H1 (cell line): ENCODE measurements at regions not wholly inside any gene's neighbourhood (a gene's known extent, or its start where the extent isn't known, plus 50 kb on each side); places are given as distances from the start of the nearest gene placed in this dataset.

ENCODE experiments used
- ATF2 ChIP-seq: IDR thresholded peaks from 2 replicates; pipeline ENCODE4 v1.6.1; 2012; ENCODE audit warnings: low read length, inconsistent platforms
- CHD7 ChIP-seq: fragments of 300-600 bp; sonication (generic); IDR thresholded peaks from 2 replicates; pipeline ENCODE4 v1.7.1; 2012; ENCODE audit warnings: low read length, moderate library complexity, mild to moderate bottlenecking, inconsistent platforms; ENCODE audit not compliant: insufficient replicate concordance
- CTBP2 ChIP-seq: IDR thresholded peaks from 2 replicates; pipeline ENCODE4 v1.7.0; 2011; ENCODE audit warnings: borderline replicate concordance, mild to moderate bottlenecking, moderate library complexity, mixed read lengths, low read length; ENCODE audit not compliant: insufficient read depth, insufficient read length
- HDAC6 ChIP-seq: IDR thresholded peaks from one replicate; pipeline ENCODE4 v1.7.1; 2012; ENCODE audit warnings: low read depth, mild to moderate bottlenecking, inconsistent platforms, low read length, moderate library complexity
- KDM4A ChIP-seq: IDR thresholded peaks from one replicate; pipeline ENCODE4 v1.7.1; 2012; ENCODE audit warnings: low read depth, mild to moderate bottlenecking, moderate library complexity, low read length, inconsistent platforms; ENCODE audit not compliant: severe bottlenecking
- MAX ChIP-seq: IDR thresholded peaks from 2 replicates; pipeline ENCODE4 v1.6.1; 2012; ENCODE audit warnings: inconsistent platforms
- SAP30 ChIP-seq: fragments of 300-600 bp; sonication (generic); IDR thresholded peaks from 2 replicates; pipeline ENCODE4 v1.7.1; 2012; ENCODE audit warnings: low read length, moderate library complexity, mild to moderate bottlenecking, inconsistent platforms; ENCODE audit not compliant: insufficient read depth, insufficient replicate concordance
- SRF ChIP-seq: IDR thresholded peaks from 2 replicates; pipeline ENCODE4 v1.6.1; 2011; ENCODE audit warnings: mild to moderate bottlenecking, low read depth, low read length, moderate library complexity
- ZNF274 ChIP-seq: IDR thresholded peaks from 2 replicates; pipeline ENCODE4 v1.7.0; 2012; ENCODE audit warnings: low read length, borderline replicate concordance; ENCODE audit errors: extremely low read depth

- TF ChIP-seq CHD7 (no peak), ZNF274 (no peak), CTBP2 (no peak), SAP30 (no peak), HDAC6 (no peak), ATF2 (no peak), SRF (no peak), MAX (no peak), KDM4A (no peak)
Observed at GRCh38 chr5:117999939-118000549, 988.3 kb downstream of the DTWD2 start (continued).
